Cerebellar nuclear complex (tissue), 1 donor: ENCODE measurements at regions not wholly inside any gene's neighbourhood (a gene's known extent, or its start where the extent isn't known, plus 50 kb on each side); places are given as distances from the start of the nearest gene placed in this dataset.
"Not testable (repeated sequence)": the region's sequence is repeated elsewhere in the genome, so short reads cannot be mapped to it uniquely, and the experiment has no call there.

Experiments
- DNase-seq, 2 experiments: peaks; one replicate each; lab custom pipeline; 2025; lab: John Stamatoyannopoulos, UW

DNA sequence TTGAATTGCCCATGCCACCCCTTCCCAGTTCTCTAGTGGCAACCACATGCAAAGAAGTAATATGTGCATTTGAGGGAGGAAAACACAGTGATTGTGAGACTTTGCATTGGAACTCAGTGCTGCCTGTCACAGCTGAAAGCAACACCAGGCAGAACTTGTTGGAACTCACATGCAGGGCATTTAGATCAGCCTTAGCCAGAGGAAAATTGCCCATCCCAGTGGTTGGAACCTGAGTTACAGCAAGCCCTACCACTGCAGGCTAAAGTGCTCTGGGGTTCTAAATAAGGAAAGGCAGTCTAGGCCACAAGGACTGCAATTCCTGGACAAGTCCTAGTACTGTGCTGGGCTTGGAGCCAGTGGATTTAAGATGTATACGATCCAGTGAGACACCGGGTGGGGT lies 245.3 kb upstream of the UFL1 start:
- DNase-seq, result no peak

- no peak for DNase-seq
Measured at GRCh38 chr6:96276856-96277255, 244.8 kb upstream of the UFL1 start.

DNA sequence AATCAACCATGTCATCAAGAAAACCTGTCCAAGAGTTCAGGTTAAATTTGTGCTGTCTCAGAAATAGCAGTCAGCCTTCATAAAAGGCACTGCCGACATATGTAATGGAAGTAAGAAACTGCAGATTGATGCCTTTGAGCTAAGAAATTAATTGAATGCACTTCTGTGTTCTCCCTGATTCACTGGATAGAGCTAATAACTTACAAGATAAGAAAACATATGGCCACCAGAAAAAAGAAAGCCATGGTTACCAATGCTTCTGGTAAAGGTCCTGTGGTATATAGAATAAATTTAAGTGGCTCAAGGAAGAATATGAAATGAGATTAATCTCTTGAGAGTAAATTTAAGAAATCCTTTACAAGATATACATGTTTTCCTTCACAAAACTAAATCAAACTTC lies 242.5 kb upstream of the UFL1 start:
- DNase-seq, result no peak

GRCh38 chr6:96286503-96286902 lies 235.1 kb upstream of the UFL1 start:
- DNase-seq, result no peak

GRCh38 chr6:96299525-96299924 lies 222.1 kb upstream of the UFL1 start:
- no peak for DNase-seq

DNA sequence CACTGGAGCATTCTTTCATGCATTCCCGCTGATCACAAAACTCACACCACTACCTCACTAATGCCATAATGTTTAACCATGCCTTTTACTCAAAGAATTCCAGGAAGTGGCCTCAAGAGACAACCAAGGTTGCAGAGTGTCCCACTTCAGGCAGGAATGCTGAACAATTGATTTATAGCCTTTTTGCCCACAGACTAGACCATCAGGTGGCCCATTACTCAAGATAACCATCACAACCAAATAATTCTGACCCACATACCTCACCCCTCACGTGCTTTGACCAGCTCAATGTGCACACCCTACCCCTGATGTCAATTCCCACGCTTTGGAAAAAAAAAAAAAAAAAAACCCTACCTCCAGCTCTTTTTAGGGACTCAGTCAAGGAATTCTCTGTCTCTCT lies 220.6 kb upstream of the UFL1 start:
- DNase-seq, result no peak

DNA sequence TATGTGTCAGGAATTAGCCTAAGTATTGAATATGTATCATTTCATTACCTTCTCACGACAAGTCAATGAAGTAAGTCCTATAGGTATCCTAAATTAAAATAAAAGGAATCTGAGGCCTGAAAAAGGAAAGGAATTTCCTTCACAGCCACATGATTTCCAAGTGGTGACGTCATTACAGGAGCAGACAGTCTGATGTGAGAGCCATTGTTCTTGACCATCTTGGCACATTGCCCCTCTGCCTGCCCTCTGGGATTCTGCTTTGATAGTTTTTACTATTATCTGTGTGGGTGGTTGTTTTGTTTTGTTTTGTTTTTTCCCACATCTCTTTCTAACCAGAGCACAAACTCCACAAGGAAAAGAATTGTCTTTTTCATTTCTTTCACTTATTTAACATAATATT lies 219.8 kb upstream of the UFL1 start:
- no peak for DNase-seq

- no peak for DNase-seq
Measured at GRCh38 chr6:96302991-96303390, 218.6 kb upstream of the UFL1 start.

- DNase-seq, result no peak
Measured at GRCh38 chr6:96304997-96305396, 216.6 kb upstream of the UFL1 start.

DNA sequence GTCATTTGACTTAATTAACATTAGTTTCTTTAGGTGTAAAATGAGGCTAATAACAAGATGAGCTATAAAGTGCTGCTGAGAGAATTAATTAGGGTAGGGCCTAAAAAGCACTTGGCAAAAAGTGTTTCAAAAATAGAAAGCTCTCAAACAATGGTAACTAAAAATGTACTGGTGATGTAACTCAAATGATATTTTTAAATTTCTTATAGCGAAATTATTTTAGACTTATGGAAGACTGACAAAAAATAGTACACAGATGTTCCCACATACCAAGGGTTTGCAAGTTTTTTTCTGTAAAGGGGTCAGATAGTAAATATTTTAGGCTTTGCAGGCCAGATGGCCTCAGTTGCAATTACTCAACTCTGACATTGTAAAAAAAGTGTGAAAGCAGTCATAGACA lies 190.7 kb upstream of the UFL1 start:
- no peak for DNase-seq

- no peak for DNase-seq
Measured at GRCh38 chr6:96340164-96340563, 181.4 kb upstream of the UFL1 start.

DNA sequence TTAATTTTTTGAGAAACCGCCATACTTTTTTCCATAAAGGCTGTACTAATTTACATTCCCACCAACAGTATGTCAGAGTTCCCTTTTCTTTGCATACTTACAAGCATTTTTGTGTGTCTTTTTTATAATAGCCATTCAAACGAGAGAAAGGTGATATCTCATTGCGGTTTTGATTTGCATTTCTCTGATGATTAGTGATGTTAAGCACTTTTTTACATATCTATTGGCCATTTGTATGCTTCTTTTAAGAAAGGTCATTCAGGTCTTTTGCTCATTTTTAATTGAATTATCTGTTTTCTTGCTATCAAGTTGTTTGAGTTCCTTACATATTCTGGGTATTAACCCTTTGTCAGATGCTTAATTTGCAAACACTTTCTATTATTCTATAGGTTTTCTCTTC lies 176.1 kb upstream of the UFL1 start:
- no peak for DNase-seq

GRCh38 chr6:96381246-96381645 lies 140.4 kb upstream of the UFL1 start:
- no peak for DNase-seq

GRCh38 chr6:96391776-96392360 lies 129.7 kb upstream of the UFL1 start:
- no peak for DNase-seq

GRCh38 chr6:96394727-96395126 lies 126.9 kb upstream of the UFL1 start:
- no peak for DNase-seq

- no peak for DNase-seq
Measured at GRCh38 chr6:96410467-96410866, 111.1 kb upstream of the UFL1 start.

- peak in 1 of 2 experiments; percentile 4 for DNase-seq
Measured at GRCh38 chr6:96420294-96420693, 101.3 kb upstream of the UFL1 start.

DNA sequence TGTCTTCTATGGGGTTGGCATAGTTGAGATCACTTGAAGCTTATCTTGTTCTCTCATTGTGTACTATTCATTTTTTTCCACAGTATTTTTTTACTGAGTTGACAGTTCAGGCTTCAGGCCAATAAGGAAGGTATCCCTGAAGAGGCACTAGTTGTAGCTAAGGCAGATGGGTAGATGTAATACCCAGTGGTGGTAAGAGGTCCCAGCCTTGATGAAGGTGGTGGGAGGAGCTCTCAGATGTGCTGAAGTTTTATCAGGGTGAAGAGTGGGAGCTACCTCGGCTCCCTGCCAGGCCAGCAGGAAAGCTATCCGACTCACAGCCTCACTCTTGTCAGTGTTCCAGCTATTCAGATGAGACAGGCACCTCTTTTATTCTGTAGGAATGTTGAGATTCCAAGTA lies 87.7 kb upstream of the UFL1 start:
- DNase-seq, result no peak

GRCh38 chr6:96436398-96436797 lies 85.2 kb upstream of the UFL1 start:
- DNase-seq, result no peak

- not testable (repeated sequence) for DNase-seq
Measured at GRCh38 chr6:96437228-96437627, 84.4 kb upstream of the UFL1 start.

DNA sequence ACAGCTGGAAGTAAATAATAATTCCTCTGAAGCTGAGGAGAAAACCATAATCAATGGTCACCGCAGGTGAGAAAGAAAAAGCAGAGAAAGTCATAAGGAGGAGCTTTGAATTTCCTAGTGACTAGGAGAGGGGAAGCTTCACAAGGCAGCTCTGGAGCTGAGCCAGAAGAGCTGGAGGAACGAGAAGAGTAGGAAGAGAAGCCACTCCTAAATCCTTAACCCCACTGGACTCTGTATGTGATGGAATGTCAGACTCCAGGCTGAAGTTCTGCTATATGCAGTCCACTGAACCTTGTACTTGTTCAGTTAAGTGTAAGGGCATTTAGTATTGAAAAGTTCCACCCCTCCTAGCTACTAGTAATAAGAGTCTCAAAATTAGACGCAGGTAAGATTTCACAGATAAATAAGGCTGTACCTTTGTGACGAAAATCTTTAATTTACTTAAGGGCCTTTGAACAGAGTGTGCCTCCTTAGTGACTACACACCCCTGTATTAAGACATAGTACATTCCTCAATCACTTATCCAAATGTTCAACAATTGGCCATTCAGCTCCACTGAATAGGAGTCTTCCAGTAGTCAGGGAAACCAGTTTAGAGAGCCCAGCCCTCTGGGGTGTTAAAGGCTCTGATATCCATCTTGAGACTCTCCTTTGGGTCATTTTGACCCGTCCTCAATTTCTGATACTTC lies 71.4 kb upstream of the UFL1 start:
- DNase-seq, result no peak

GRCh38 chr6:96450770-96451130 lies 70.9 kb upstream of the UFL1 start:
- no peak for DNase-seq

- DNase-seq, result no peak
Measured at GRCh38 chr6:96458771-96459170, 62.8 kb upstream of the UFL1 start.

GRCh38 chr6:96460052-96460700 lies 61.4 kb upstream of the UFL1 start:
- no peak for DNase-seq
